D721Med (cell line): ENCODE measurements at regions not wholly inside any gene's neighbourhood (a gene's known extent, or its start where the extent isn't known, plus 50 kb on each side); places are given as distances from the start of the nearest gene placed in this dataset.

Experiments used
- DNase-seq: peaks from one replicate; pipeline ENCODE4 v3.0.0; 2011; ENCODE audit warnings: low spot score; ENCODE audit not compliant: insufficient read length
- FAIRE-seq: peaks from 2 replicates; lab custom pipeline; 2011; peaks lifted over from hg19 to GRCh38; lab: Jason Lieb, UNC
- TF ChIP-seq, protein P1 (sequence below): IDR thresholded peaks from 2 replicates; pipeline ENCODE4 v1.5.1; 2012; ENCODE audit warnings: mild to moderate bottlenecking, control low read depth; ENCODE audit not compliant: insufficient read depth; ENCODE audit errors: missing control alignments

DNA sequence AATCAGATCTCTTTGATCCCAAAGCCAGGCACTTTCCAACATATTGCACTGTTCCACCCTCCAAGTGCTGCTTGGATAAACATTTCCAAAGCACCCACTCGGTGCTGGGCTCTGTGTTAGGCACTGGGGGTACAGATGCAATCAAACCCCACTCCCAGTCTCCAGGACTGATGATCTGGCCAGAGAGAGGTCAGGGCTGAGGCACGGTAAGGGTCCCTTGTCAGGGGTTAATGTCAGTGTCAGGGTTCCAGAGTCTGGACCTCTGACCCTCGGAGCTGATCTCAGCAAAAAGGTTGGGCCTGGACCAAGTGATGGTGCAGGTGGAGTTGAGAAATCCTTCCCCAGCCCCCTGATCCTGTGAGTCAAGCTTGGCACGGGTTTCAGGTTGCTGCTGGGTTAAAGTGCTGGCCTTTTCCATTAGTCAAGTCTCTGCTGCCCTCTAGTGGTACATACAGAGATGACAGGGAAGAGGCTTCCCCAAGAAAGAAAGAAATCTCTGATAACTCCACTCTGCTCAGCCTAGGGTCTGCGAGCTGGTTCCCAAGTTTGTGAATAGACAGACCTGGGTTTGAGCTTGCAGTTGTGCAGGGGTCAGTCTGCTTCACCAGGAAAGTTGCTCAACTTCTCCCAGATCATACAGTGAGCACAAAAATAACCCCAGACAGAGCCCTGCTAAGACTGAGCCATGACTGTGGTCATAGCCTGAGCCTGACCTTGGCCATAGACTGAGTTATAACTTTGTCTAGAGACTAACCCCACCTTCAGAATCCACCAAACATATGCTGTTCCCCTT is 74.6 kb downstream of the DMRTA2 start:
- TF ChIP-seq, protein P1, sequence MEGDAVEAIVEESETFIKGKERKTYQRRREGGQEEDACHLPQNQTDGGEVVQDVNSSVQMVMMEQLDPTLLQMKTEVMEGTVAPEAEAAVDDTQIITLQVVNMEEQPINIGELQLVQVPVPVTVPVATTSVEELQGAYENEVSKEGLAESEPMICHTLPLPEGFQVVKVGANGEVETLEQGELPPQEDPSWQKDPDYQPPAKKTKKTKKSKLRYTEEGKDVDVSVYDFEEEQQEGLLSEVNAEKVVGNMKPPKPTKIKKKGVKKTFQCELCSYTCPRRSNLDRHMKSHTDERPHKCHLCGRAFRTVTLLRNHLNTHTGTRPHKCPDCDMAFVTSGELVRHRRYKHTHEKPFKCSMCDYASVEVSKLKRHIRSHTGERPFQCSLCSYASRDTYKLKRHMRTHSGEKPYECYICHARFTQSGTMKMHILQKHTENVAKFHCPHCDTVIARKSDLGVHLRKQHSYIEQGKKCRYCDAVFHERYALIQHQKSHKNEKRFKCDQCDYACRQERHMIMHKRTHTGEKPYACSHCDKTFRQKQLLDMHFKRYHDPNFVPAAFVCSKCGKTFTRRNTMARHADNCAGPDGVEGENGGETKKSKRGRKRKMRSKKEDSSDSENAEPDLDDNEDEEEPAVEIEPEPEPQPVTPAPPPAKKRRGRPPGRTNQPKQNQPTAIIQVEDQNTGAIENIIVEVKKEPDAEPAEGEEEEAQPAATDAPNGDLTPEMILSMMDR = peak; percentile 79
- peak; percentile 71 for DNase-seq
- no peak for FAIRE-seq

DNA sequence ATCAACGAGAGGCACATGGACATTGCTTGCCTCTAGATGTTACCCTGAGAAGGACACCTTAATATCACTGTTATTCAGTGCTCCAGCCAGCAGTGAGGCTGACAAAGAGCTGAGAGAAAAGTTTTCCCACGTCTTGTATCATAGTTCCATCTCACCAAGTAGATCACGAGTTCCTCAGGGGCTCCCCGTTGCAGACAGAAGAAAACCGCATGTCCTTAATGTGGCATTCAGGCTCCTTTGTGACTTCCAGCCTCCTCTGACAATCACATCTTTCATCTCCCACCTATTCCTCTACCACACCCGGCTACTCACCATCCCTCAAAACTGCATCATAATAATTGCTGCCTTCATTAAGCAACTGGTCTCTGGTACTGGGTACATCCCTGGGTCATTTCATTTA is 75.3 kb downstream of the DMRTA2 start:
- no peak for FAIRE-seq
- TF ChIP-seq, protein P1 = no peak
- no peak for DNase-seq

DNA sequence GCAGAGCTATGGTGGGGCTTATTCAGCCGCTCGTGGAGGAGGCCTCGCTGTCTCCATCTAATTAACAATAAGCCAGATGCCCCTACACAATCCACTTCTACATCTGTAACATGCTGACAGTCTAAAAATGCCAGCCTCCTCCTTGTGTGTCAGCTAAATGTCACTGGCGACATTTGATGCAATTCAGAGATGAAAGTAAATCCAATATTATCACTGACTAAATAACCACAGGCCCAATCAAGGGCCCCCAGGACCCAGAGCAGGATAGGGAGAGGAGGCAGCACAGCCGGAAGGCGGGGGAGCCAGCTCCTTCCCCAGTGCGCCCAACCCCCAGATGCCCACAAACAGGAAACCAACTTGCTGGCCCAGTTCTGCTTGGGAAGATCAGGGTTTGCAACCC is 76.6 kb downstream of the DMRTA2 start:
- DNase-seq (no peak), FAIRE-seq (no peak)
- TF ChIP-seq, protein P1 = no peak

DNA sequence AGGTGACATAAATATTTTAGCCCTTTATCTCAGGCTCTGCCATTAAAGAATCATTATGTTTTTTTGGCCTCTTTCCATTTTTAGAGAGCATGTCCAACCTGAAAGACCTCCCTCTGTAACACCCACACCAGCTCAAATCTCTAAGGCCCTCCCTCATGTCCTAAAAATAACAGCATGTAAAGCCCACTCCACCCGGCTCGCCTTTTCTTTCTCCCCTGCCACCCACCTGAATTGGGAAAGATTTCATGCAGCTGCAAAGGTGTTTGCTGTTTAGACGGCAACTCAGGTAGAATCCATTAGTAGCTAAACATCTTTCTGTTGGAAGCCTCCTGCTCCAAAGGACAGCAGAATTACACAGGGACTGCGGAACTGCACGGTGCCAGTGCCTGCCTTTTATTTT is 79.9 kb downstream of the DMRTA2 start:
- DNase-seq = no peak
- TF ChIP-seq, protein P1 = no peak
- FAIRE-seq = no peak

DNA sequence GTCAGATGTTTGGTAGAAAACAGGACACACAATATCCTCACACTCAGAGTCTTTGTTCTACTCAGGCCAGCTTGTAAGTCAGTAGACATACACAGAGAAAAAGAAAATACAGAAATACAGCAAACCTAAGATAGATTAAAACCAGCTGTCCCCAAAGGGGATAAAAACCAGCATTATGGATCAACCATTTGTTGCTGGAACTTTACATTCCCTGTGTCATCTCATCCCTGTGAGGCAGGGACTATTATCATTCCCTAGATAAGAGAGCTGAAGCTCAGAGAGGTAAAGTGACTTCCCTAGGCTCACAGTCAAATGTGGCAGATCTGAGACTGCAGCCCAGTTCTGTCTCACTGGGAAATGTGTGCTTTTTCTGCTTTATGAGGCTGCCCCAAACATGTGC is 80.7 kb downstream of the DMRTA2 start:
- FAIRE-seq = no peak
- TF ChIP-seq, protein P1 = no peak
- DNase-seq = no peak

DNA sequence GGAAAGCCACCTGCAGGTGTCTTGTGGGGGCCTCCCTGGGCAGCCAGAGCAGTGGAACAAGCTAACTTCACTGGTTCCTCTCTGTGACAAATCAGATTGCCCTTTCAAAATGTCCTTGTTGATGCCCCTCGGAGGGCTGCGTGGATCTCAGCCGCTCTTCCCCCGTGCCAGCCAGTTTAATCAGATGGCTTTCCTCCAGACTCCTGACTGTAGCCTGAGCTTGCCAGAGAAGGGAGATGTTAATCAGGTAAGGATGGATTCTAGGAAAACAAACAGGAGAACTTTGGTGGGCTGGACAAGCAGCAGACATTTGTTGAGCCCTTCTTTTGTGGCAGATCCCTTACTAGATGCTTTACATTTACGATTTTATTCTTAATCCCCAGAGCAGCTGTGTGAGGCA is 88.2 kb downstream of the DMRTA2 start:
- TF ChIP-seq, protein P1 = no peak
- DNase-seq = no peak
- no peak for FAIRE-seq

DNA sequence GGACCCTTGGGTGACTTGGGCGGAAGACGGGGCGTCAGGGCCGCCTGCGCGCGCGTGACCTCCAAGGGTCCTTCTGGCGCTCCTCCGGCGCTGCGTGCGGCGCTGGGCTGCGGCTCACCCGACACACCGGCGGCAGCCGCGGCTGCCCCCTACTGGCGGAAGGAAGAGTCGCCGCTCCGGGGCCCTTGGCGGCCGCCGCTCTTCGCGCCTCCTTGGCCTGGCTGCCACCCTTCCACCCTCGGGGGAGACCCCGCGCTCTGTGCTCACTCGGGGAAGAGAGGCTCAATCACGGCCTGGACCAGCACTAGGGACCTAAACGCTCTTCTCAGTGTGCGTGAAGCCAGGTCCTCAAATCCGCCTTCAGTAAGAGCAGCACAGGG is 89.7 kb downstream of the DMRTA2 start:
- TF ChIP-seq, protein P1 = peak; percentile 73
- DNase-seq = peak; percentile 74
- FAIRE-seq = no peak
